Choroid plexus epithelial cell (primary cell): ENCODE measurements at regions not wholly inside any gene's neighbourhood (a gene's known extent, or its start where the extent isn't known, plus 50 kb on each side); places are given as distances from the start of the nearest gene placed in this dataset.

ENCODE experiments used
- DNase-seq: peaks from one replicate; pipeline ENCODE4 v3.0.0-alpha.2; 2010; ENCODE audit warnings: low read depth
- H3K4me3 ChIP-seq: 2 replicates; pipeline ENCODE4 v1.5.1; 2011; ENCODE audit warnings: low read depth, mild to moderate bottlenecking, control low read depth, low read length, moderate library complexity
- TF ChIP-seq, protein P1 (sequence below): conservative IDR thresholded peaks from 2 replicates; pipeline ENCODE4 v1.5.1; 2011; ENCODE audit warnings: low read depth, mild to moderate bottlenecking, control low read depth, inconsistent platforms, low read length, moderate library complexity

DNA sequence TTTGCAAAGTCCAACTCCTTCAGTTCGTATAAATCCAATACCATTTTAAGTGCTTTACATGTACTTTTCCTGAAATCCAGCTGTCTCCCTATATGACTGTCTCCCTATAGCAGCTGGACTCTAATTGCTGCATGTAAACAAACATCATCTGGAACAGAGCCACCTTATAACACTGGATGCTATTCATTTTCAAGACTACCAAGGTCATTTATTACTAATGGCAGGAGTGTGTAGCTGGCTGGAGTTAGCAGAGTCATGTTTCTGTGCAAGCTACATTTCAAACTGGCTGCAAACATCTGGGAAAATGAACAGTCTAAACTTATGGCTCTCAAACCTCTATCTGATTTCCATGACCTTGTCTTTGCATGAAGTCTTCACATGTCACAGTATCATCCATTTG, 575.2 kb downstream of the PIK3C3 start:
- H3K4me3 ChIP-seq = no peak overlapping the region
- TF ChIP-seq, protein P1, sequence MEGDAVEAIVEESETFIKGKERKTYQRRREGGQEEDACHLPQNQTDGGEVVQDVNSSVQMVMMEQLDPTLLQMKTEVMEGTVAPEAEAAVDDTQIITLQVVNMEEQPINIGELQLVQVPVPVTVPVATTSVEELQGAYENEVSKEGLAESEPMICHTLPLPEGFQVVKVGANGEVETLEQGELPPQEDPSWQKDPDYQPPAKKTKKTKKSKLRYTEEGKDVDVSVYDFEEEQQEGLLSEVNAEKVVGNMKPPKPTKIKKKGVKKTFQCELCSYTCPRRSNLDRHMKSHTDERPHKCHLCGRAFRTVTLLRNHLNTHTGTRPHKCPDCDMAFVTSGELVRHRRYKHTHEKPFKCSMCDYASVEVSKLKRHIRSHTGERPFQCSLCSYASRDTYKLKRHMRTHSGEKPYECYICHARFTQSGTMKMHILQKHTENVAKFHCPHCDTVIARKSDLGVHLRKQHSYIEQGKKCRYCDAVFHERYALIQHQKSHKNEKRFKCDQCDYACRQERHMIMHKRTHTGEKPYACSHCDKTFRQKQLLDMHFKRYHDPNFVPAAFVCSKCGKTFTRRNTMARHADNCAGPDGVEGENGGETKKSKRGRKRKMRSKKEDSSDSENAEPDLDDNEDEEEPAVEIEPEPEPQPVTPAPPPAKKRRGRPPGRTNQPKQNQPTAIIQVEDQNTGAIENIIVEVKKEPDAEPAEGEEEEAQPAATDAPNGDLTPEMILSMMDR = no peak
- no peak for DNase-seq

DNA sequence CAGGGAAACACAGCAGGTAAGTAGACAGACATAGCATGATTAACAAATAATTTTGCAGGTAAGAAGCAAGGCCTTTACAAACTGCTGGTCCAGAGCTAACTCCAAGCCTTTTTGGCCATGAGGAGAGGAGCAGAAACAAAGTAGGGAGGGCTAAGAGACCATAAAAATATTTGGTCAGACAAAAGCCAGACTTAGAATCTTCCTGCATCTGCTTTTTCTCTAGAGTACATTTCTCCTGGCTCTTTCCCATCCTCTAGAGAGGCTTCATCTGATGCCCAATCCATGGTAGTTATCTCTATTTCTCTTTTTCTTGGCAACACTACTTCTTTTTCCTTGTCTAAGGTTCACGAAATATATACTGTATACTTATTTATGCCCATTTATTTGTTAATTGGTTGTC, 577.1 kb downstream of the PIK3C3 start:
- DNase-seq = no peak
- TF ChIP-seq, protein P1 = no peak
- H3K4me3 ChIP-seq = no peak overlapping the region

DNA sequence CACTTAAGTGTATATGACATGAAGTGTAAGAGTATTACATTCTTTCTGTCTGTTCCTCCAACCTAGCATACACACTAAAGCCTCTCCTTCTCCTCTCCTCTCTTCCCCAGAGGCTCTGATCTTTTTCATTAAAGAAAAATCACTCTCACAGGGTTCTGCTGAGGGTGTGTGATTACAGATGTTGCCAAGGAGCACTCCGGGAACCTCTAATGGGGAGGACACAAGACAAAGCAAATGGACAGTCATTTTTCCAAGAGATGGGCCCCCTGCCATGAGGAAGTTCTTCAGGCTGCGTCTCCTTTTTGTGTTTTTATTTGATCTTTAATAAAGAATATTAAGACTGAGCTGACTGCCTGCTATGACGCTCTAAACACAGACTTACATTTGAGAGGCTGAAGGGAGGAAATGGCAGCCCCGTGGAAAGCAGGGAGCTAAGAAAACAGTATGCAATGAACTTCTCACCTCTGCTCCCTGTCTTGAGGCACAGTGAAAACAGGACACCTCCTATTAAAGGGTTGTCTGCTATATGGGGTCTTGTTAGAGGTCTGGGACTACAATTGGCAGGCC, 578.1 kb downstream of the PIK3C3 start:
- TF ChIP-seq, protein P1 = no peak
- H3K4me3 ChIP-seq = peak overlapping the region; percentile 14
- peak; percentile 15 for DNase-seq

DNA sequence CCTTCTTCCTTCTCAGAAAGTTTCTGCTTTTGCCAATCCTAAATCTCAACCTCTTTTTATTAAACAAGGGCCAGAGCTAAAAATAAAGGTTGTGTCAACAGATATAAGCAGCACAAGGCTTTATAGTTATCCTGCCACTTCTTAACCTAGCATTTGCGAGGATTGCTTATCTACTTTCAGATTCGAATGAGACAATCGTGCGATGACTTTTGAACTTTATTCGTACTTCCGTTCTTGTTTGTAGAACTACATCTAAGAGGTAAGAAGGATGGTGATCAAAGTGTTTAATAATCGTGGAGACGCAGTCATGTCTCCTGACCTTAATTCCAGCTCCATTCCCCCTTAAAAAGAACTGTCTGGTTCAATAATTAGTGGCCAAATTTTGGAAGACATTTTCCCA, 578.6 kb downstream of the PIK3C3 start:
- TF ChIP-seq, protein P1 = no peak
- peak overlapping the region; percentile 14 for H3K4me3 ChIP-seq
- DNase-seq = no peak

DNA sequence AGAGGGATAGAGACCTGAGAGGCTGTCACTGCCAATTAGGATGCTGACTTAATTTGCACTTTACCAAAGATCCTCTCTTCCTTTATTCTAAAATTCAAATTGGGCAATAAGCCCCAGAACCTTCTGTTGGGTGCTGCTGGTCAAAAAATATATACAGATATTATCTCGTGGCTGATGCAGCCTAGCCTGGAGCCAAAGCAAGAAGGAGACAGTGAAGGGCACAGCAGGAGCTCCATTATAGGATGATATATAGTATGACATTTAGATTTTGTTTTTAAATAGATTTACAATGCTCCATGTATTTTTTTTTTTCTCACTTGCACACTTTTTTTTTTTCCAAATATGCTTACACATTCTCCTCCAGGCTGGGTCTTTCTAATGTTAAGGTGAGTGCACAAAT, 579.3 kb downstream of the PIK3C3 start:
- DNase-seq = no peak
- no peak overlapping the region for H3K4me3 ChIP-seq
- TF ChIP-seq, protein P1 = no peak

DNA sequence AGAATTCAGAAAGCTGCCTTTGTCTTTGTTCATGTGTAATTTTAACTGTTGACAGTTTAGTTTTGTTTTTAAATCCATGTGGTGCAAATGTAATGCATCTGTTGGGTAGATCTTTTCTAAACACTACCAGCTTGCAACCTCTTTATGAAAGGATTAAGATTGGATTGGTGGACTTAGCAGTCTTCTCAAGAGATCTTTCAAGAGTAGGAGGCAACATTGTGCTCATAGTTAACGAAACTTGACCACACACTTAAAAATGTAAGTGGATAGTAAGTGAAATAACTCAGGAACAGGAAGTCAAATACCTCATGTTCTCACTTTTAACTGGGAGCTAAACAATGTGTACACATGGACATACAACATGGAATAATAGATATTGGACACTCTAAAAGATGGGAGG, 579.0 kb downstream of the RIT2 start:
- no peak overlapping the region for H3K4me3 ChIP-seq
- TF ChIP-seq, protein P1 = no peak
- no peak for DNase-seq

DNA sequence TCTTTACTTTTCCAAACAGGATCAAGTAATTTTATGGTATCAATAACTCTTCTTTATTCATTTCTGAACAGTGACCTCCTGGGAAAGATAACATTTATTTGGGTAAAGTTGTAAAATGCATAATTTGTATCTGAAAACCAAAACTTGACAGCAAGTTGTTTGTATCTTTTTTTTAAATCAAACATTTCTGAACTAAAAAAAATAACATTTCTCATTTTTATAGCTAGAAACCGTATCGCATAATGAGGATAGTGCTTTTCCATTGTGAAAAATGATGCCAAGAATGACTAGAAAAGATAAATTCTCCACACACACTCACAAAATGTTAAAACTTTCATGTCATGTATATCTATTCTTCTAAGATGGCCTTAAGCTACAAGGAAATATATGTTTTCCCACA, 578.2 kb downstream of the RIT2 start:
- DNase-seq = no peak
- TF ChIP-seq, protein P1 = no peak
- no peak overlapping the region for H3K4me3 ChIP-seq
